ENCODE measurements at regions not wholly inside any gene's neighbourhood (a gene's known extent, or its start where the extent isn't known, plus 50 kb on each side); places are given as distances from the start of the nearest gene placed in this dataset.
A peak's percentile ranks its signal among the peaks of the same experiment; 100 is the strongest.

DNA sequence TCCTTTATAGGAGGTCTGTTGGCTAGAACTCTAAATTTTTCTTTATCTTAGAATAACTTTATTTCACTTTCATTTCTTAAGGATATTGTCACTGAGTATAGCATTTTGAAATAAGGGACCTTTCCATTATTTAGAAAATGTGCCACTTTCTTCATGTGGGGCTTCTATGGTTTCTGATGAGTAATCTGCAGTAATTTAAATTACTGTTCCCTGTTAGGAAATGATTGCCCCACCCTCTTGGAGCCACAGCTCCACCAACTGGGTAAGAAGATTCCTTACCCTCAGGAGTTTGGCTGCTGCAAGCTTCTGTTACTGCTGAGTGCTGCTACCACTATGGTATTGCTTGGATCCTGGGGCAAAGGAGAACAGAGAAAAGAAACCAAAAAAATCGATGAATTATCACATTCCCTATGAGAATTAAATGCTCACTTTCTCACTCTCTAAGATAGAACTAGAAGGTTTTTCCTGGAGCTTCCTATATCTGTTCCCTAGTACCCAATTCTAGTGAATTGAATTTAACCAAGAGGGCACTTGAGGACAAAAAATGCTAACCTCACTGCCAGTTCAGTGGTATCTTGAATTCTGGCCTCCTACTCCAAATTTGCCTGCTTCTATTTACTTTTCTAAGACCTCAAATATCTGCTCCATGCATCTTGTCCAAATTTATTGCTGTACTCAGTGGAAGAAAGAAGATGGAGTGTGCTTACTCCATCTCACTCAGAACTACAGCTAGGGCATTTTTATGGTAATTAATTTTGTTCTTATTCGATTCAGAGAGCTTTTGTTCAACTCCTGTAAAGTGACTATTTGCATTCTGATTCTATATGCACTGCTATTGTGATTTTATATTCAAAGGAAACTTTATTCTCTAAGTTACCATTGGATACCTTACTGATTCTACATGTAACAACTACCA lies 2111.3 kb downstream of the MAT2B start:
- no peak for DNase-seq (ENCODE audit: insufficient read length, low spot score)
- FAIRE-seq: no peak

DNA sequence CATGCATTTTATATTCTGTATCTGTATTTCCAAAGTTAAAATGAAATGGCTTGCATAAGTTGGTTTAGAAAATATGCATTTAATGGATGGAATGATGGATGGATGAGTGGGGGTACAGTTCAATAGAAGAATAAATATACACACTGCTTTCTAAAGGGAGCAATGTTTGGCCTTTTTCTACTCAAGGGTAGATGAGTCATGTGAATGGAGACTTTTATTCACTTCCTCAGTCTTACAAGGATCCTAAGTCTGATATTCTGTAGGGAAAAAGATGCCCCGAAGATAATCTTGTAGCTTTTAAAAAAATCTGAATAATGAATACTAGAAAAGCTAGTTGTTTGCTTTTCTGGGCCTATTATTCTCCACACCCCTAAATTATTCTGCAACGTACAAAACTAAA lies 2112.1 kb downstream of the MAT2B start:
- DNase-seq (ENCODE audit: insufficient read length, low spot score) (no peak), FAIRE-seq (no peak)

DNA sequence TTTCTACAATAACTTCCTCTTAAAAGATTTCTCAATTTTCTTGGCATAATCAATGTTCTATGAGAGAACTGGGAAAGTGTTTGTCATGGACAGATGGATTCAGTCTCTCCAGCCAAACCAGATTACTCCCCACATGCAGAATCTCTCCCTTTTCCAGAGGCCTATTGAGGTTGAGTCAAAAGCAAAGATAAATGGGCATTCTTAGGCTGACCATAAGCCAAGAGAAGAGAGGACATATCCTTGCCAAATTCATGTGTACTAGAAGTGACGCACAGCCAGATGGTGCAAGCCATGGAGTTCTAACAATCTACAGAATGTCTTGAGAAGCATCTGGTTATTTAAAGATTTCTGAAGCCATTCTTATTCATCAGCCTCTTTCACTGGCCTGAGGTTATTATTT lies 2115.0 kb downstream of the MAT2B start:
- no peak for FAIRE-seq
- no peak for DNase-seq (ENCODE audit: insufficient read length, low spot score)

DNA sequence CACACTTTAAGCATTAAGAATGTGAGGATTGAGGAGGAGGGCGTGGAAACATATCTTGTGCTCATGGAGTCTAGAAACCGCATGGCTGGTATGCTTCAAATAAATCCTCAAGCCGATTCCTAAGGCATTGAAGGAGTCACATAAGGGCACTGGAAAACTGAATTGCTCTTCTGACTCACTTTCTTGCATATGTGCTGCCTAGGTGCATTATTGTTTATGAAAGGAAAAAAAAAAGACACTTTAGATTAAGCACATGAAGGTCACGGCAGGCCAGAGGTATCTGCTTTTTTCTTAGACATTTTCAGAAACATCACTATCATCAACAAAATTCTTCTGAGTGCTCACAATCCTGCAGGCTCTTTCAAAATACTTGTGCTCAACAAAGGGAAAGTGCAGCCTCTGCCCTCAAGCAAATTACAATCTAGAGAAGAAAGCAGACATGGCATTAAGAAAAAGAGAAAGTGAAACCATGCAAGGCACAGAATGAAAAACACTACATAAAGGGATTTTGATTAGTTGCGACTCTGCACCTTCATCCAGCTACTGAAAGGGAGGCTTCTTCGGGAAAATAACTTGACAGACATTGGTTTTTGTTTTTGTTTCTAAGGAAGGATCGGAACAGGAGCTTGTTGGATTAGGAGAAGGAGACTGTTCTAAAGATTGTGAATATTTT lies 2117.6 kb downstream of the MAT2B start:
- DNase-seq (ENCODE audit: insufficient read length, low spot score) (no peak), FAIRE-seq (no peak)

DNA sequence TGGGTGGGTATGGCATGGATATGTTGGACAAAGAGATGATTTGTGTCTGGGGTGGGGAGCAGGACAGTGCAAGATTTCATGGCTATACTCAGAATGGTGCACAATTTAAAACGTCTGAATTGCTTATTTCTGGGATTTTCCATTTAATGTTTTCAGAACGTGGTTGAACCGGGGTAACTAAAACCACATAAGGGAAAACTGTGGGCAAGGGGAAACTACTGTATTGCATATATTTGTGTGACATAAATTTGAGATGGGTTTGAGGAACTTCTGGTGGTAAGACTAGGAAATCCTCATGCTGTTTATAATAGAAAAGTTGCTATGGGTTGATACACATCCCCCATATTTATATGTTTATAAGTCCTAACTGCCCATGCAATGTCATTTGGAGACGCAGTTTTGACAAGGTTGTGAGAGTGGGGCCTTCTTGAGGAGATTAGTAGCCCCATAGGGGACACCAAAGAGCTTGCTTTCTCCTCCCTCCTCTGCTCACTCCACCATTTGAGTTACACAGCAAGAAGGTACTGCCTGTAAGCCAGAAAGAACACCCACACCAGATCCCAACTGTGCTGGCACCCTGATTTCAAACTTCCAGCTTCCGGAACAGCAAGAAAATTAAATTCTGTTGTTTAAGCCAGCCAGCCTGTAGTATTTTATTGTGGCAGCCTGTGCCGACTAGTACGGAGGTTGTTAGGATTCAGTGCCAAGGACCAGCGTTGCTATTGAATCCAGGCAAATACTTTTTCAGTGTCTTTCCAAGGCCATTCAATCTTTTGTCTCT lies 2118.9 kb downstream of the MAT2B start:
- FAIRE-seq: no peak

DNA sequence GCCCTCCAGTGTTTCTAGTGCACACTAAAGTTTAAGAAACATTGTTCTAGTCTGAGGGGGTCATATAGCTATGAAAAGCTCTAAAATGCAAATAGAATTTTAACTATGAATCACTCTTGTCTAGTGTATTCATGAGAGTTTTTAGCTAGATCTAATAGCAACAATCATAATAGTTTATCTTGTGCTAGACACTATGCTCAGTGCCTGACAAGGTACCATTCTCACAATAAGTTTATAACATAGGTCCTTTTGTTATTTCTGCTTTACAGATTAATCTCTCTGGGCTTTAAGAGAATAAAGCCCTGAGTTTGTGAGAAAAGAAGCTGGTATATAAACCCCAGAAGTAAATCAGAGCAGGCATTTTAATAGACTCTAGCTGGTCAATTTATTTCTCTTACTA lies 2120.7 kb downstream of the MAT2B start:
- DNase-seq (ENCODE audit: insufficient read length, low spot score): no peak
- FAIRE-seq: no peak

More for the DNA sequence above, 2118.9 kb downstream of the MAT2B start:
- no peak for DNase-seq (ENCODE audit: insufficient read length, low spot score)

DNA sequence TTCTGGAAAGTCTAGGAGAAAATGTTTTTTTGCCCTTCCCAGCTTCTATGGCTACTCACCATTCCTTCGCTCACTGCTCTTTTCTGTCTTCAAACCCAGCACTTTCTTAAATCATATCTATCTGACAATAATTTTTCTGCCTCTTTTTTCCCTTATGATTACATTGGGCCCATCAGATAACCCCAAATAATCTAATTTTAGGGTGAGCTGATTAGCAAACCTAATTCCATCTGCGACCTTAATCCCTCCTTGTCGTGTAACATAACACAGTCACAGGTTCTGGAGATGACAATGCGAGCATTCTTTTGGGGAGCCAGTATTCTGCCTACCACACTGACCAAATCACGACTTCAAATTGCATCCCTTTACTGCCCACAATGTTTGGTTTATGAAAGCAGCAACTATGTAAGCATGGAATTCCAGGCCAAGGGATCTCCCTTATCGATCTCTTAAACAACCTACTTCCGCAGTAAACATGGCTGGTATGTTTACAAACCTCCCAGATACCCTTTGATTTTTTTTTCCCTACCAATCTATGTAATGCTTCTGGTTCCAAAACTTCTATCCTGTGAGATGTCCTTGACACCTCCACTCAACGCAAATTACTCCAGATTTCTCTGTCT lies 2122.2 kb downstream of the MAT2B start:
- no peak for DNase-seq (ENCODE audit: insufficient read length, low spot score)
- no peak for FAIRE-seq

DNA sequence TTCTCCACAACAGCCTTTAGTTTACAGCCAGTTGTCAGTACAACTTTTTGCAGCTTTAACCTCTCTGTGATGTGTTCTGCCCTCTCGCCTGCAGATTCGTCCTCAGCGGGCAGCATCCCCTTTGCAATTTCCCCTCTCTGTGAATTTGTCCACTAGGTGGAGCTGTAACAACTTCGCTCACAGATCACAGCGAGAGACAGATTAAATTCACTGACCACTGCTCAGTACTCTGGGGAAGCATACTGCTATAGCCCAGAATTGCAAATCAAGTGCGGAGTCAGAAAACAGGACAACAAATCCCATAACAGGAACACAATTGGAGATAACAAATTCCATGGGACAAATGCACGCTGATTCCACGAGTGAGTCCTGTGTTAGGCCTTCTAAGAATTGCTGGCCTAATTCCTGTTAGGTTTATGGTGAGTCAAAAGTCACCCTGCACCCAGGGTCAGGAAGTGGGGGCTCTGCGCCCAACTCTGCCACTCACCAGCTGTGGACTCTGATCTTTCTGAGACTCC lies 2124.9 kb downstream of the MAT2B start:
- DNase-seq (ENCODE audit: insufficient read length, low spot score) (peak; percentile 2), FAIRE-seq (peak; percentile 84)

DNA sequence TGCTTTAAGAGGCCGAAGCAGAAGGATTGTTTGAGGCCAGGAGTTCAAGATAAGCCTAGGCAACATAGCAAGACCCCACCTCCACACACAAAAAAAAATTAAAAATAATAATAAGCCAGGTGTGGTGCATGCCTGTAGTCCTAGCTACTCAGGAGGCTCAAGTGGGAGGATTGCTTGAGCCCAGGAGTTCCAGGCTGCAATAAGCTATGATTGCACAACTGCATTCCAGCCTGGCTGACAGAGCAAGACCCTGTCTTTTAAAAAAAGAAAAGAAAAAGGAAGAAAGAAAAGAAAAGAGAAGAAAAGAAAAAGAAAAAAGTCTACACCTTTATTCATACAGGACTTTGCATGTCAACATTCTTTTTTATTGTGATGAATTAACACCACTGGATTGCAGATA lies 2125.8 kb downstream of the MAT2B start:
- no peak for DNase-seq (ENCODE audit: insufficient read length, low spot score)
- FAIRE-seq: no peak

DNA sequence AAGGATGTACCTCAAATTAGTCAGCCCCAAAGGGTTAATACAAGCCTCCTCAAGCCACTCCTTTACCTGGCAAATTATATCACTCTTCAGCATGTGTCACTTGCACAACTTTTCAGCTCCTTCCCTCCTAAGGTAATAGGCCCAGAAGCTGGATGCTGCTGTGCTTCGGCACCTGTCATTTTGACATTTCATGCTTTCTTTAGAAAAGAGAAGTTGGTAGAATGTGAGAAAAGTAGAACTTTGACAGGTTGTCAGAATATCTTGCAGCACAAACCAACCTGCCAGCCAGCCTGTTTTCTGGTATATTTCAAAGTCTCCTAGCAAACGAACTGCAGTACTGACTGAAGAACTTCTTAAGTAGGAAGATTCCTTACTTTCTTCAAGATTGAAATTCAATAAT lies 2136.9 kb downstream of the MAT2B start:
- no peak for DNase-seq (ENCODE audit: insufficient read length, low spot score)
- FAIRE-seq: no peak

DNA sequence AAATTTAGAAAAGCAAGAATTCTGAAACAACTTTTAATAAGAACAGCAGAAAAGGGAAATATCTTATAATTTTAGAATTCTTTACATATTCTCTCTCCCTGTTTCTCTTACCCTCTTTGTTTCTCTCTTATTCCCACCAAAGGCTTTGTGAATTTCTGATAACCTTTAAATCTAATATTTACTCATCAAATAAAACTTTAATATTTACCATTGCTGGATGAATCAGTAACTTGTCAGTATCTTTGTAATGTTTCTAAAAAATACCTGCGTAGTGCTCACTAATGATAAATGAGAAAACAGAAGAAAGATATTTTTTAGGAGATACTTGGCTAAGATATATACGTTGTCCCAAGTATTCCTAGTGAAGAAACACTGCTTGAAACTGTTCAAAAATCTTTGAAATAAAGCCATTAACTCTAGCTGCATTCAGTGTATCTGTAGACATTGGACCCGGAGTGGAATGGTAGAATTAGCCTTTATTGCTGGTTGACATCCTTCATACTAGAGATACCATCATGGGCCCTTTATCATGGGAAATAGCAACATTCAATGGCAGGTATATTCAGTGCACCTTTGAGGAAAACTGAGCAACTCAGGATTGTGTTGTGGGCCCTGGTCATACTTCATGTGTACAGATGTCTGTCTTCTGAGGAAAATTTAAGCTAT lies 2160.4 kb downstream of the MAT2B start:
- no peak for FAIRE-seq

DNA sequence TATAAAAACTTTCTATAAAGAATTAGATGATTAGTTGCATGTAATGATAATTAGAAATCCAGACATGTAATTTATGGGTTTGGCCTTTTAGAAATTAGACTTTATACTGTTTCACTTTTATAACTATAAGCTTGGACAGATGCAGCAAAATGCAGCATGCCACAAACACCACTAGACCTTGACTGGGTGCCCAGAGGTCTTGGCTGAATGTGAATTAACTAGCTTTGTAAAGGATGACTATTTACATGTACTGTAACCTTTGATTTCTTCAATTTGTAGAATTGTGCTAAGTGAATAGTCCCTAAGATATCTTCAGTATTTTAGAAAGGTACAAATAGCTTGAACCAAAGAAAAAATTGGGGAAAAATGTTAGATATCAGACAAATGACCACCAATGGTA lies 2168.1 kb downstream of the MAT2B start:
- DNase-seq (ENCODE audit: insufficient read length, low spot score) (no peak), FAIRE-seq (no peak)

More for the DNA sequence above, 2160.4 kb downstream of the MAT2B start:
- DNase-seq (ENCODE audit: insufficient read length, low spot score): no peak

DNA sequence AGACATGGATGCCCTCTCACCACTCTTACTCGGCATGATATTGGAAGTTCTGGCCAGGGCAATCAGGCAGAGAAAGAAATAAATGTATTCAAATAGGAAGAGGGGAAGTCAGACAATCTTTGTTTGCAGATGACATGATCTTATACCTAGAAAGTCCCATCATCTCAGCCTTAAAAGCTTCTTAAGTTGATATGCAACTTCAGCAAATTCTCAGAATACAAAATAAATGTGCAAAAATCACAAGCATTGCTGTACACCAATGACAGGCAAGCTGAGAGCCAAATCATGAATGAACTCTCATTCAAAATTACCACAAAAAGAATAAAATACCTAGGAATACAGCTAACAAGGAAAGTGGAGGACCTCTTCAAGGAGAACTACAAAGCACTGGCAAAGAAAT lies 2190.4 kb downstream of the MAT2B start:
- no peak for DNase-seq (ENCODE audit: insufficient read length, low spot score)

DNA sequence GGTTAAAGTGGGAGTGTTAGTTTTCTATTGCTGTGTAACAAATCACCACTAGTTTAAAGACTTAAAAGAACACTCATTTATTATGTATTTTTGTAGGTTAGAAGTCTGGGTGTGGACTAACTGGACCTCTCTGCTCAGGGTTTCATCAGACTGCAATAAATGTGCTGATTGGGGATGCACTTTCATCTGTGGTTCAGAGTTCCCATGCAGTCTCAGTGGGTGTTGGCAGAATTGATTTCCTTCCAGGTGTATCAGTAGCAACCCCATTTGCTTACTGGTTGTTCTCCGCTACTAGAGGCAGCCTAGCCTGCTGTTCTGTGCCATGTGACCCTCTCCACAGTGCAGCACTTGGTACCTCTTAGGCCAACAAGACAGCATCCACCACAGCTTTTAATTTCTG lies 2200.5 kb downstream of the MAT2B start:
- DNase-seq (ENCODE audit: insufficient read length, low spot score): no peak
- no peak for FAIRE-seq

More for the DNA sequence above, 2190.4 kb downstream of the MAT2B start:
- FAIRE-seq: no peak

DNA sequence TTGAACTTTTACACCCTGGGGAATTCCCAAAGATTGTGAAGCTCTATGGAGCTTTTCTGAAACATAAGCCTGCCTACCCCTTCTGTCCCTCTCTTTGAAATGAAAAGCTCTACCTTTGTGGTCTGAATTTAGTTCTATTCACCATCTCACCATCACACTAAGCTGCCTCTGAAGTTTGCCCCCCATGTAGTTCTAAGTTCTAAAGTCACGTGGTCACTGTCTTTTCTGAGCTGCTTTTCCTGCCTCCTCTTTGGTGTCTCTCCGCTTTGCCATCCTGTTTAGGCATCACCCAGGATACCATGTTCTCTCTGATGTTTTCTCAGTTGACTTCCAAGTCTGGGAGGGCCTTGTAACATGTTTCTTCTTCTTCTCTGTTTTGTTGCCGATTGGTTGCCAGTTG lies 2206.6 kb downstream of the MAT2B start:
- FAIRE-seq (no peak), DNase-seq (ENCODE audit: insufficient read length, low spot score) (no peak)

DNA sequence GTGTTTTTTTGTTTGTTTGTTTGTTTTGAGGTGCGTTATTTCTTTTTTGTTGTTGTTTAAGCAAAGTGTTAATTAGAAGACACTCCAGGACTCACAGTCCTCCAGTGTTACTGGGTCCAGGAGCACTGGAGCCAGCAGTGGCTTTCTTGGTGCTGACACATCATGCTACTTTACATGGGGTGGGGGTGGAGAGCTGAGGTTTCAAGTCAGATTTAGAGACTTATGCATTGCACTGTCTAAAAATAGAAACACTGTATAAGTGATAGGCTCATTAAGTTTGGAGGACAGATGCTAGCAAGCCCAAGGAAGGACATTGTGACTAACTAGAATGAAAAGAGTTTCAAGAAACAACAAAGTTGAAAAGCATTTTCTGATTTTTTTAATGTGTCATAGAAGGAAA lies 2209.2 kb downstream of the MAT2B start:
- DNase-seq (ENCODE audit: insufficient read length, low spot score): no peak
- no peak for FAIRE-seq

DNA sequence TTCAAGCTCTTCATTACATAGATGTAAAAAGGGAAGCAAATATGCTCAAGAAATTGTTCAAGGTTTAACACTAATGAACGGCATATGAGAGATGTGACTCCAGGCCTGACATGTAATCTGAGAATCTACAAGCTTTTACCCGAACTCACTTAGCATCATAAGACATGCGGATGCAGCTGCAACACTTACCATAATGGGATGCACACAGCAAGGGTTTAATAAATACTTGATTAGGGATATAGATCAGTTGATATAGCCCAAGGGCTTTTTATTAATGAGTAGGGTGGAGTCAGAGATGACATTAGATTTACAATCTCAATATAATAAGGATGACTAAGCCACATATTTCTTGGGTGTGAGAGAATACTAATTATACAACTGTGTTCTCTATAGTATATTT lies 2215.5 kb downstream of the MAT2B start:
- FAIRE-seq (no peak), DNase-seq (ENCODE audit: insufficient read length, low spot score) (no peak)

DNA sequence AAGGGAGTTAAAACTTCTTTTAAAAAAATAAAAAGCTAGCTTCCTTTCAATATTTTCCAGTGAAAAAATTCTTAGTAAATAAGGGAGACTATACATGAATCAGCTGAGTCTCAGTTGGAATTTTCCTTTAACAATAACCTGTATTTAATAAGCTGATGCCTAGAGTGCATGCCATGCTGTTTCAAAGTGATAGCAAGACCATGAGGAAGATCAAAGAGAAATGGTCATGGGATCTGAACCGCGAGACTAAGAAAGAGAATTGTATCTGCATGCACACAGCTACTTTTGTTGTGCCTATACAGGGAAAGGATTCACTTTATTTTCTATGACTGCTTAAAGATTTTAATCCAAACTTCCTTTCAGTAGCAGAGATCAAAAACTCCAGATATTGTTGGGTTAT lies 2217.0 kb downstream of the MAT2B start:
- no peak for FAIRE-seq
- DNase-seq (ENCODE audit: insufficient read length, low spot score): no peak

DNA sequence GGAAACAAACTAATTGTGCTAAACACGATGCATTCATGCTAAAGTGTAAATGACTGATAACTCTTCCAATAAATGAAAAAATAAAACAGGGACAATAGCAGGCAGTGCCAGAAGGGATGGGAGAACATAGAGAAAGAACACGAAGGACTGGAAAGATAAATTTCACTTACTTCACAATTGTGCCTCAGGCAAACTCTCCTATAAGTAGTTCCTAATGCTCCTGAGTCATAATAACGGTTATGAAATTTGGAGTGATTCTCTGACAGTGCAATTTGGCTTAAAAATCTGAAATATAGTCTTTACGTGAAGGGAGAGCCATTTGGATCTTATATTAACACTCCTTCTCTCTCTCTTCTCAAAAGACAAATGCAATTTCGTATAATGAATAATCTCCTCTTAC lies 2218.5 kb downstream of the MAT2B start:
- DNase-seq (ENCODE audit: insufficient read length, low spot score): no peak
- no peak for FAIRE-seq

DNA sequence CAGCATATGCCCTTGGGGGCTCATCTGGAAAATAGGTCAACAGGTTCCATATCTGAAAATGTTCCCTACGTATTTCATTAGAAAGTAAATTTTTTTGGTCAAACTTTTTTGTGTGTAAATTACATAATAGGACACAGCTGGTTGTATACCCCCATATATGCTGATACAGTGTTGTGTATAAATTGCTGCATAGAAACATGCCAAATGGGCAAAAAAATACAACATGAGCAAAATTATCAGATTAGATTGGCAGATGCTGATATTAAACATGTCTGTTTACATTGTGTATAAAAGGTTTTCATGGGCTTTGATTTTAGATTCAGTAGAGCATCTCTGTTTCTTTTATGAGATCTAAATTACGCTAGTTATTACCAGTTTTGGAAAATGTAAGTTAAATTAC lies 2223.0 kb downstream of the MAT2B start:
- DNase-seq (ENCODE audit: insufficient read length, low spot score): no peak
- FAIRE-seq: no peak
